ENCODE measurements at regions not wholly inside any gene's neighbourhood (a gene's known extent, or its start where the extent isn't known, plus 50 kb on each side); places are given as distances from the start of the nearest gene placed in this dataset.
"Not testable (repeated sequence)": the region's sequence is repeated elsewhere in the genome, so short reads cannot be mapped to it uniquely, and the experiment has no call there.

DNA sequence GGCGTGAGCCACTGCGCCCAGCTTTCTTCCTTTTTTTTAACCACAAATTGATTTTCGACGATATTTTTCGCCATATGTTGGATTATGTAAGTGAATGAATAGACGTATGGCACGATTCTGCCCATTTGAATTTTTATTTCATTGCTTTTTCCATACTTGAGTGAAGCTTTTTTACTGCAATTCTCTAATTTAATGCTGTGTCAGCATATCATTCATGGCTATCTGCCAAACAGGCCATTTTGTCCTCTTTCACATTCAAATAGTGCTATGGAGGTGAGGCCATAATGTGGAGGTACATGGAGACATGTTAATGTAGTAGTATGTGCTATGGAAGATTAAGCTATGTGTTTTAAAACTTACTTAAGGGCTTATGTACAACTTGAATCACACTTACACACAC lies 152.1 kb upstream of the TUSC1 start:
- FAIRE-seq = no peak

GRCh38 chr9:25827626-25828025 lies 149.4 kb upstream of the TUSC1 start:
- FAIRE-seq = no peak

More for the DNA sequence above, 152.1 kb upstream of the TUSC1 start:
- no peak for DNase-seq (ENCODE audit: insufficient read length, low spot score)

DNA sequence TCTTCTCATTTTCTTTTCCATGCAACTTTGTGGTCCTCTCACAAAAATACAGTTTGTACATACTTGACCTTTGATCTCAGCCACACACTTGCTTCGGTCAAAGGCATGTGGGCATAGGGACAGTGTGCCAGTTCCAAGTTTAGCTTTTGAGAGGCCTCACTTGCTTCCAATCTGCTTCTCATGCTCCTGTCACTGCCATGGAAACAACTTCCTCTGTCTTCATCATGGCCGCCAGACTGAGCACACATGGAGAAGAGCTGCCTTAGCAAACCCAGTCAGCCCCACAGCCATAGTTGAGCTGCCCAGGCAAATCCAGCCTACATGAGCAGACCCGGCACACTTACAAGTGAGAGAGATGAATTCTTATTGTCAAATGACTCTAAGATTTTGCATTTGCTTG lies 138.2 kb upstream of the TUSC1 start:
- no peak for FAIRE-seq

More at GRCh38 chr9:25827626-25828025, 149.4 kb upstream of the TUSC1 start:
- no peak for DNase-seq (ENCODE audit: insufficient read length, low spot score)

GRCh38 chr9:25814023-25814422 lies 135.8 kb upstream of the TUSC1 start:
- no peak for DNase-seq (ENCODE audit: insufficient read length, low spot score)
- no peak for FAIRE-seq

More for the DNA sequence above, 138.2 kb upstream of the TUSC1 start:
- DNase-seq (ENCODE audit: insufficient read length, low spot score) = no peak

- FAIRE-seq (no peak), DNase-seq (ENCODE audit: insufficient read length, low spot score) (no peak)
These were observed 135.2 kb upstream of the TUSC1 start for GRCh38 chr9:25813478-25813877.

DNA sequence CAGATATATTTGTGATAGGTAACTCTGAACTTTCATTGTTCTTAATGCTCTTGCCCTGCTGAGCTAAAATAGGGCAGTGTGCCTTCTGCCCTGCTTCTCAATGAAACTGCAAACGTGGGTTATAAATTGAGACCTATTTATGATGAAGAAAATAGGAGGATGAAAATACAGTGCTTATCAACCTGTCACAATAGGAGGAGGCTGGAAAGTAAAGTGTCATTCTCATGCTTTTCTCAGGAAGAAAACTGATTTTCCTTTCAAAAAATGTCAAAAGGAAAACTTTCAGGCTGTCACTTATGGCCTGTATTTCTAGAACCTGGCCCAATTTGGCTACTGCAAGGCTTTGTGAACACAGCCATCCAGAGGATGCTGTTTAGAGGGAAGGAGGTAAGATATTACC lies 130.3 kb upstream of the TUSC1 start:
- DNase-seq (ENCODE audit: insufficient read length, low spot score) (no peak), FAIRE-seq (no peak)

DNA sequence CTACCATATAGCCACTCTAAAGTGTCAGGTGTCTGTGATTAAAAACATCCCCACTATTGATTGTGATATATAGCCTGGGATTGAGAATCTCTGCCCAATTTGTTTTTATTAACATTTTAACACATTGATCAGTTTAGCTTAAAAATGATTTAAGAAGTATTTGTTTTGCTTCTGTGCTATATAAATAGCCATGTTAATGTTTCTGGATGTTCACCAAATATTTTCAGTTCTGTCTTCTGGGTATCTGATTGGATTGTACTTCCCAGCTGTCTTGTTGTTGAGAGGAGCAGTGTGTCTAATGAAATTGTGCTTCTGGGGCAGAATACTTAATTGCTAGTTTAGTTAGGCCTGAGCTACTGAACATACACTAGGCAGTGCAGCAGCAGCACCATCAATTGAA lies 126.6 kb upstream of the TUSC1 start:
- no peak for DNase-seq (ENCODE audit: insufficient read length, low spot score)
- no peak for FAIRE-seq

DNA sequence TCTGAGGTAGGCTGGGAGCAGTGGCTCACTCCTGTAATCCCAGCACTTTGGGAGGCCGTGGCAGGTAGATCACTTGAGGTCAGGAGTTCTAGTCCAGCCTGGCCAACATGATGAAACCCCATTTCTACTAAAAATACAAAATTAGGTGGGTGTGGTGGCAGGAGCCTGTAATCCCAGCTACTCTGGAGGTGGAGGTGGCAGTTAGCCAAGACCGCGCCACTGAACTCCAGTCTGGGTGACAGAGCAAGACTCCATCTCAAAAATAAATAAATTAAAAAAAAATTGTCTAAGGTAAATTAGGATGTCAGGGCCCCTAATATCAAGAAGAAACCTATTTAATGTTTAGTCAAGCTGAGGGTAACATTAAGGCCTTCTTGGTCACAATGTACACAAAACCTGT lies 123.7 kb upstream of the TUSC1 start:
- DNase-seq (ENCODE audit: insufficient read length, low spot score); FAIRE-seq: not testable (repeated sequence)

DNA sequence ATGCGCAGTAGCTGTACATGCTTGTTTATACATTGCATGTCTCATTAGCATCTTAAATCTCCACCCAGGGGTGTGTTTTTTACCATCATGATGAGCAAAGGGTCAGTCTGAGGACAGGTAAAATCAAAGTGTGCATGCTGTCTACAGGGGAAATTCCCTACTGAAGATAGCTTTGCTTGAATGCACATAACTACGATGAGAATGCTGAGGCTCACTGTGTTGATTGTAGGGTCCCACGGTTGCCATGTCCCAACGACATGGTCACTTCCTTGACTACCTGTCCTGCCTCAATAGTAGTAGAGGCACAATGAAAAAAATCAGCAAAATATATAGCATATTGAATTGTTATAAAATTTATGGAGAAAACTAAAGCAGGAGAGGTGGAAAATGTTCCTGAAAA lies 95.6 kb upstream of the TUSC1 start:
- no peak for DNase-seq (ENCODE audit: insufficient read length, low spot score)
- no peak for FAIRE-seq

DNA sequence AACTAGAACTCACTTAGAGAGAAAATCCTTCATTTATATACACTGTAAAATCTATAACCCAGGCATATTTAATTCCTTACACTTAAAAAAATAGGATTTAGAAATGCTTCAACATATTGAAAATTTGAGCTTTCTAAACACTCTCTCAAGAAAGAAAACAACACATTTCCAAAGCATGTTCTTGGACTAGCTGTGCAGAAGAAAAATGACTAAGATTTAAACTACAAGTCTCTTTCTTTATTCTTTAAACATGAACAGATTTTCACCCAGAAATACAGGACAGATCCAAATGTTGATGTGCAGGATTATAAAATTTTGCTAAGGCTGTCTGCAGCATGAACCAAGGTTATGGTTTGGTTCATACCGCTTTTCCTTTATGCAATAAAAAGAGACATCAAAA lies 77.7 kb upstream of the TUSC1 start:
- DNase-seq (ENCODE audit: insufficient read length, low spot score) (no peak), FAIRE-seq (no peak)

GRCh38 chr9:25752398-25752797 lies 74.2 kb upstream of the TUSC1 start:
- FAIRE-seq (no peak), DNase-seq (ENCODE audit: insufficient read length, low spot score) (no peak)

DNA sequence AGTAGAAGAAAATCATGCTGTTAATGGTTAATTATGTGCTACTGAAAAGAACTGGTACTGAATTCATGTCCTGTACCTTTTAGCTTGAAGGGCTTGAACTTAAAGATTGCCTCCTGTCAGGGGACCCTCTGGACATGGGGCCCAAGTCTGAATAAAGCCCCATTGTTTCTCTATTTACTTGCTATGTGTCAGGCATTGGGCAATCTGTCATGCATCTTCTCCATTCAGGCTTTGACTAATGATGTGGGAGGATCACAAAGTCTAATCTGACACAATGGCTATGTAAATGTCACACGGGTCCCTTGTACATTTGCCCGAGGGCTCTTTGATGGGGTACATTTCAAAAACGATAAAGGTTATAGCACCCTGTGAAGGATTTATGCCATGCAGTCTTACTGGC lies 64.0 kb upstream of the TUSC1 start:
- DNase-seq (ENCODE audit: insufficient read length, low spot score) = no peak
- no peak for FAIRE-seq

GRCh38 chr9:25733336-25733982 lies 55.2 kb upstream of the TUSC1 start:
- no peak for DNase-seq (ENCODE audit: insufficient read length, low spot score)
- no peak for FAIRE-seq

DNA sequence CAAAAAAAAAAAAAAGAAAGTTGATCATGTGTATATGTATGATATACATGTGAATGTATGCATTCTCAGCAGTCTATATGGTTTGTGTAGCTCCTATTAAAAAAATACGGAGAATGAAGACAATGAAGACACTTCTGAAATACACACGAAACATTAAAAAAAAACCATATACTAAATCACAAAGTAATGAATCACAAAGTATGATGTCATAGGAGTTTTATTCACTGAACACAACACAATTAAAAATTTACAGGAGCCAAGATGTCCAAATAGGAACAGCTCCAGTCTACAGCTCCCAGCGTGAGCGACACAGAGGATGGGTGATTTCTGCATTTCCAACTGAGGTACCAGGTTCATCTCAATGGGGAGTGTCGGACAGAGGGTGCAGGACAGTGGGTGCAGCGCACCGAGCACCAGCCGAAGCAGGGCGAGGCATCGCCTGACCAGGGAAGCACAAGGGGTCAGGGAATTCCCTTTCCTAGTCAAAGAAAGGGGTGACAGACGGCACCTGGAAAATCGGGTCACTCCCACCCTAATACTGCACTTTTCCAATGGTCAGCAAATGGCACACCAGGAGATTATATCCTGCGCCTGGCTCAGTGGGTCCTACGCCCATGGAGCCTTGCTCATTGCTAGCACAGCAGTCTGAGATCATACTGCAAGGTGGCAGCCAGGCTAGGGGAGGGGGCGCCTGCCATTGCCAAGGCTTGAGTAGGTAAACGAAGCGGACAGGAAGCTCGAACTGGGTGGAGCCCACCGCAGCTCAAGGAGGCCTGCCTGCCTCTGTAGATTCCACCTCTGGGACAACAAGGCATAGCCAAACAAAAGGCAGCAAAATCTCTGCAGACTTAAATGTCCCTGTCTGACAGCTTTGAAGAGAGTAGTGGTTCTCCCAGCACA lies 53.9 kb upstream of the TUSC1 start:
- FAIRE-seq; DNase-seq (ENCODE audit: insufficient read length, low spot score): not testable (repeated sequence)

Measured in HTR-8/SVneo (cell line).